CD8-positive, alpha-beta memory T cell (primary cell): ENCODE measurements at regions not wholly inside any gene's neighbourhood (a gene's known extent, or its start where the extent isn't known, plus 50 kb on each side); places are given as distances from the start of the nearest gene placed in this dataset.

Experiments used
- CTCF ChIA-PET: fragments of 350-600 bp; sonication (Branson Sonifier 250); formaldehyde crosslinking; loops from one replicate; lab custom pipeline; 2021; ENCODE audit warnings: antibody characterized with exemption; lab: Charles Lee
- POLR2A ChIA-PET: fragments of 350-600 bp; sonication (Branson Sonifier 250); formaldehyde crosslinking; loops from one replicate; lab custom pipeline; 2021; ENCODE audit warnings: antibody characterized with exemption; lab: Charles Lee
- DNase-seq, 5 donors: peaks; one replicate each; pipeline versions ENCODE4 v3.0.0 to v3.0.0-alpha.2; 2020 to 2022; ENCODE audit warnings: mixed read lengths in 1 of 5
- H3K27ac ChIP-seq: one replicate; pipeline ENCODE4 v1.7.0; 2013; ENCODE audit warnings: low read depth, mild to moderate bottlenecking, low read length, moderate library complexity
- H3K27me3 ChIP-seq: 2 replicates; pipeline ENCODE4 v1.7.0; 2013; ENCODE audit warnings: low read length, mild to moderate bottlenecking; ENCODE audit not compliant: insufficient read depth, poor library complexity, severe bottlenecking
- H3K36me3 ChIP-seq: 2 replicates; pipeline ENCODE4 v1.7.0; 2013; ENCODE audit warnings: mild to moderate bottlenecking, low read length, moderate library complexity; ENCODE audit not compliant: insufficient read depth
- H3K4me1 ChIP-seq: 2 replicates; pipeline ENCODE4 v1.7.0; 2013; ENCODE audit warnings: mild to moderate bottlenecking, low read length, moderate library complexity; ENCODE audit not compliant: insufficient read depth
- H3K4me3 ChIP-seq: 2 replicates; pipeline ENCODE4 v1.7.0; 2013; ENCODE audit warnings: mild to moderate bottlenecking, low read length
- H3K9me3 ChIP-seq: 2 replicates; pipeline ENCODE4 v1.7.0; 2013; ENCODE audit warnings: mild to moderate bottlenecking, low read length
- H3K27ac Mint-ChIP-seq, 8 donors: one replicate each; pipeline ENCODE4 v1.8.0; 2020 to 2021; ENCODE audit warnings: mixed read lengths in 8 of 8, mild to moderate bottlenecking in 6 of 8, inconsistent platforms in 3 of 8, moderate library complexity in 3 of 8
- H3K27me3 Mint-ChIP-seq, 2 donors: one replicate each; pipeline ENCODE4 v1.8.0; 2020 to 2021; ENCODE audit warnings: mixed read lengths in 2 of 2, mild to moderate bottlenecking in 1 of 2, moderate library complexity in 1 of 2
- H3K36me3 Mint-ChIP-seq, 3 donors: one replicate each; pipeline ENCODE4 v1.8.0; 2020 to 2021; ENCODE audit warnings: mixed read lengths in 3 of 3, inconsistent platforms in 1 of 3, mild to moderate bottlenecking in 1 of 3
- H3K4me1 Mint-ChIP-seq, 3 donors: one replicate each; pipeline ENCODE4 v1.8.0; 2020 to 2021; ENCODE audit warnings: mixed read lengths in 3 of 3, inconsistent platforms in 1 of 3, mild to moderate bottlenecking in 1 of 3
- H3K4me3 Mint-ChIP-seq, 7 donors: one replicate each; pipeline ENCODE4 v1.8.0; 2020 to 2021; ENCODE audit warnings: mixed read lengths in 7 of 7, mild to moderate bottlenecking in 6 of 7, moderate library complexity in 4 of 7, inconsistent platforms in 2 of 7
- H3K9me3 Mint-ChIP-seq, 5 donors: one replicate each; pipeline ENCODE4 v1.8.0; 2020 to 2022; ENCODE audit warnings: mixed read lengths in 5 of 5, mild to moderate bottlenecking in 3 of 5, moderate library complexity in 2 of 5, inconsistent platforms in 1 of 5

GRCh38 chr3:22319446-22319845 lies 568.4 kb upstream of the ZNF385D start:
- no peak overlapping the region for H3K27ac ChIP-seq
- H3K9me3 ChIP-seq: no peaks in the 10 kb centered on the region
- no peak overlapping the region for H3K4me3 ChIP-seq
- Mint-ChIP-seq H3K27ac (no peak overlapping the region), H3K4me3 (no peak overlapping the region), H3K36me3 (no peaks in the 10 kb centered on the region), H3K4me1 (no peaks in the 10 kb centered on the region), H3K9me3 (peaks cover 3 to 25% (median 7%) of the 10 kb centered on the region in 5 donors), H3K27me3 (no peaks in the 10 kb centered on the region)
- no peaks in the 10 kb centered on the region for H3K36me3 ChIP-seq
- DNase-seq: no peak
- ChIA-PET POLR2A (no interaction called here), CTCF (no interaction called here)
- no peaks in the 10 kb centered on the region for H3K4me1 ChIP-seq
- H3K27me3 ChIP-seq: no peaks in the 10 kb centered on the region

- H3K9me3 Mint-ChIP-seq: peaks cover 0 to 29% (median 11%) of the 10 kb centered on the region in 5 donors
- Histone ChIP-seq H3K36me3 (no peaks in the 10 kb centered on the region), H3K4me1 (no peaks in the 10 kb centered on the region), H3K9me3 (no peaks in the 10 kb centered on the region), H3K4me3 (no peak overlapping the region), H3K27me3 (no peaks in the 10 kb centered on the region), H3K27ac (no peak overlapping the region)
- no peak overlapping the region for H3K4me3 Mint-ChIP-seq
- CTCF ChIA-PET: no interaction called here
- no peaks in the 10 kb centered on the region for H3K4me1 Mint-ChIP-seq
- POLR2A ChIA-PET: no interaction called here
- no peaks in the 10 kb centered on the region for H3K36me3 Mint-ChIP-seq
- DNase-seq: no peak
- H3K27ac Mint-ChIP-seq: no peak overlapping the region
- no peaks in the 10 kb centered on the region for H3K27me3 Mint-ChIP-seq
Observed at GRCh38 chr3:22322861-22323260, 571.9 kb upstream of the ZNF385D start.

GRCh38 chr3:22326305-22326704 lies 575.3 kb upstream of the ZNF385D start:
- Mint-ChIP-seq H3K27me3 (no peaks in the 10 kb centered on the region), H3K36me3 (no peaks in the 10 kb centered on the region), H3K4me3 (no peak overlapping the region), H3K9me3 (peaks cover 3 to 37% (median 7%) of the 10 kb centered on the region in 5 donors), H3K4me1 (no peaks in the 10 kb centered on the region), H3K27ac (no peak overlapping the region)
- CTCF ChIA-PET: no interaction called here
- no peak overlapping the region for H3K4me3 ChIP-seq
- H3K4me1 ChIP-seq: no peaks in the 10 kb centered on the region
- DNase-seq: no peak
- POLR2A ChIA-PET: no interaction called here
- H3K27ac ChIP-seq: no peak overlapping the region
- no peaks in the 10 kb centered on the region for H3K9me3 ChIP-seq
- H3K36me3 ChIP-seq: no peaks in the 10 kb centered on the region
- H3K27me3 ChIP-seq: no peaks in the 10 kb centered on the region

- Mint-ChIP-seq H3K9me3 (peaks cover 0 to 25% (median 3%) of the 10 kb centered on the region in 5 donors), H3K4me1 (no peaks in the 10 kb centered on the region), H3K4me3 (no peak overlapping the region), H3K27me3 (no peaks in the 10 kb centered on the region), H3K36me3 (no peaks in the 10 kb centered on the region), H3K27ac (no peak overlapping the region)
- no peak for DNase-seq
- Histone ChIP-seq H3K27me3 (no peaks in the 10 kb centered on the region), H3K4me3 (no peak overlapping the region), H3K9me3 (no peaks in the 10 kb centered on the region), H3K4me1 (no peaks in the 10 kb centered on the region), H3K36me3 (no peaks in the 10 kb centered on the region), H3K27ac (no peak overlapping the region)
- POLR2A ChIA-PET: no interaction called here
- CTCF ChIA-PET: no interaction called here
Observed at GRCh38 chr3:22334996-22335395, 584.0 kb upstream of the ZNF385D start.

GRCh38 chr3:22349215-22349851 lies 598.3 kb upstream of the ZNF385D start:
- Mint-ChIP-seq H3K27me3 (no peaks in the 10 kb centered on the region), H3K4me1 (no peaks in the 10 kb centered on the region)

GRCh38 chr3:22351806-22352205 lies 600.8 kb upstream of the ZNF385D start:
- H3K4me1 Mint-ChIP-seq: no peaks in the 10 kb centered on the region
- peaks cover 1 to 16% (median 2%) of the 10 kb centered on the region in 5 donors for H3K9me3 Mint-ChIP-seq
- ChIA-PET CTCF (no interaction called here), POLR2A (no interaction called here)
- Histone ChIP-seq H3K4me3 (no peak overlapping the region), H3K27me3 (no peaks in the 10 kb centered on the region), H3K27ac (no peak overlapping the region), H3K9me3 (no peaks in the 10 kb centered on the region), H3K36me3 (no peaks in the 10 kb centered on the region), H3K4me1 (no peaks in the 10 kb centered on the region)
- no peaks in the 10 kb centered on the region for H3K36me3 Mint-ChIP-seq
- no peak overlapping the region for H3K27ac Mint-ChIP-seq
- DNase-seq: no peak
- H3K4me3 Mint-ChIP-seq: no peak overlapping the region
- no peaks in the 10 kb centered on the region for H3K27me3 Mint-ChIP-seq

More at GRCh38 chr3:22349215-22349851, 598.3 kb upstream of the ZNF385D start:
- no peak overlapping the region for H3K27ac Mint-ChIP-seq
- peaks cover 2 to 20% (median 2%) of the 10 kb centered on the region in 5 donors for H3K9me3 Mint-ChIP-seq
- Histone ChIP-seq H3K9me3 (no peaks in the 10 kb centered on the region), H3K27ac (no peak overlapping the region), H3K36me3 (no peaks in the 10 kb centered on the region), H3K4me3 (no peak overlapping the region), H3K4me1 (no peaks in the 10 kb centered on the region), H3K27me3 (no peaks in the 10 kb centered on the region)
- H3K36me3 Mint-ChIP-seq: no peaks in the 10 kb centered on the region
- ChIA-PET CTCF (no interaction called here), POLR2A (no interaction called here)
- DNase-seq: no peak
- H3K4me3 Mint-ChIP-seq: no peak overlapping the region

- CTCF ChIA-PET: no interaction called here
- Histone ChIP-seq H3K4me1 (no peaks in the 10 kb centered on the region), H3K9me3 (no peaks in the 10 kb centered on the region), H3K27me3 (no peaks in the 10 kb centered on the region), H3K4me3 (no peak overlapping the region), H3K27ac (no peak overlapping the region), H3K36me3 (no peaks in the 10 kb centered on the region)
- POLR2A ChIA-PET: no interaction called here
- H3K27me3 Mint-ChIP-seq: no peaks in the 10 kb centered on the region
- no peaks in the 10 kb centered on the region for H3K36me3 Mint-ChIP-seq
- H3K4me1 Mint-ChIP-seq: no peaks in the 10 kb centered on the region
- no peak for DNase-seq
- H3K4me3 Mint-ChIP-seq: no peak overlapping the region
- H3K9me3 Mint-ChIP-seq: peaks cover 0 to 16% (median 2%) of the 10 kb centered on the region in 5 donors
- H3K27ac Mint-ChIP-seq: no peak overlapping the region
Observed at GRCh38 chr3:22353126-22353525, 602.1 kb upstream of the ZNF385D start.

- peaks cover 0 to 17% (median 6%) of the 10 kb centered on the region in 5 donors for H3K9me3 Mint-ChIP-seq
- Histone ChIP-seq H3K4me3 (no peak overlapping the region), H3K36me3 (no peaks in the 10 kb centered on the region), H3K27ac (no peak overlapping the region), H3K27me3 (no peaks in the 10 kb centered on the region), H3K4me1 (no peaks in the 10 kb centered on the region), H3K9me3 (no peaks in the 10 kb centered on the region)
- H3K4me3 Mint-ChIP-seq: no peak overlapping the region
- DNase-seq: no peak
- ChIA-PET CTCF (no interaction called here), POLR2A (no interaction called here)
- H3K36me3 Mint-ChIP-seq: no peaks in the 10 kb centered on the region
- H3K27ac Mint-ChIP-seq: no peak overlapping the region
- H3K27me3 Mint-ChIP-seq: no peaks in the 10 kb centered on the region
- no peaks in the 10 kb centered on the region for H3K4me1 Mint-ChIP-seq
Observed at GRCh38 chr3:22358334-22358733, 607.3 kb upstream of the ZNF385D start.
